Ishikawa (cell line): ENCODE measurements at regions not wholly inside any gene's neighbourhood (a gene's known extent, or its start where the extent isn't known, plus 50 kb on each side); places are given as distances from the start of the nearest gene placed in this dataset.
A peak's percentile ranks its signal among the peaks of the same experiment; 100 is the strongest.

Source experiments
- CREB1 ChIP-seq: IDR thresholded peaks from 2 replicates; pipeline ENCODE4 v1.6.1; 2012; ENCODE audit warnings: low read depth
- EGR1 ChIP-seq: IDR thresholded peaks from 2 replicates; pipeline ENCODE4 v1.6.1; 2012
- EP300 ChIP-seq: IDR thresholded peaks from 2 replicates; pipeline ENCODE4 v1.6.1; 2012; ENCODE audit warnings: borderline replicate concordance
- FOXM1 ChIP-seq: IDR thresholded peaks from 2 replicates; pipeline ENCODE4 v1.6.1; 2012; ENCODE audit warnings: low read depth, borderline replicate concordance
- NFIC ChIP-seq: IDR thresholded peaks from 2 replicates; pipeline ENCODE4 v1.6.1; 2012
- RAD21 ChIP-seq: IDR thresholded peaks from 2 replicates; pipeline ENCODE4 v1.6.1; 2012; ENCODE audit warnings: low read depth
- REST ChIP-seq: IDR thresholded peaks from 2 replicates; pipeline ENCODE4 v1.6.1; 2012; ENCODE audit warnings: low read depth, mild to moderate bottlenecking
- TAF1 ChIP-seq: IDR thresholded peaks from 2 replicates; pipeline ENCODE4 v1.6.1; 2012; ENCODE audit warnings: low read depth, mild to moderate bottlenecking
- TCF12 ChIP-seq: IDR thresholded peaks from 2 replicates; pipeline ENCODE4 v1.6.1; 2012; ENCODE audit warnings: low read depth
- USF1 ChIP-seq: IDR thresholded peaks from 2 replicates; pipeline ENCODE4 v1.6.1; 2012
- YY1 ChIP-seq: IDR thresholded peaks from 2 replicates; pipeline ENCODE4 v1.6.1; 2012; ENCODE audit warnings: low read depth
- ZBTB7A ChIP-seq: IDR thresholded peaks from 2 replicates; pipeline ENCODE4 v1.6.1; 2012; ENCODE audit warnings: low read depth
- TF ChIP-seq, protein P1 (sequence below): IDR thresholded peaks from 2 replicates; pipeline ENCODE4 v1.6.1; 2012

DNA sequence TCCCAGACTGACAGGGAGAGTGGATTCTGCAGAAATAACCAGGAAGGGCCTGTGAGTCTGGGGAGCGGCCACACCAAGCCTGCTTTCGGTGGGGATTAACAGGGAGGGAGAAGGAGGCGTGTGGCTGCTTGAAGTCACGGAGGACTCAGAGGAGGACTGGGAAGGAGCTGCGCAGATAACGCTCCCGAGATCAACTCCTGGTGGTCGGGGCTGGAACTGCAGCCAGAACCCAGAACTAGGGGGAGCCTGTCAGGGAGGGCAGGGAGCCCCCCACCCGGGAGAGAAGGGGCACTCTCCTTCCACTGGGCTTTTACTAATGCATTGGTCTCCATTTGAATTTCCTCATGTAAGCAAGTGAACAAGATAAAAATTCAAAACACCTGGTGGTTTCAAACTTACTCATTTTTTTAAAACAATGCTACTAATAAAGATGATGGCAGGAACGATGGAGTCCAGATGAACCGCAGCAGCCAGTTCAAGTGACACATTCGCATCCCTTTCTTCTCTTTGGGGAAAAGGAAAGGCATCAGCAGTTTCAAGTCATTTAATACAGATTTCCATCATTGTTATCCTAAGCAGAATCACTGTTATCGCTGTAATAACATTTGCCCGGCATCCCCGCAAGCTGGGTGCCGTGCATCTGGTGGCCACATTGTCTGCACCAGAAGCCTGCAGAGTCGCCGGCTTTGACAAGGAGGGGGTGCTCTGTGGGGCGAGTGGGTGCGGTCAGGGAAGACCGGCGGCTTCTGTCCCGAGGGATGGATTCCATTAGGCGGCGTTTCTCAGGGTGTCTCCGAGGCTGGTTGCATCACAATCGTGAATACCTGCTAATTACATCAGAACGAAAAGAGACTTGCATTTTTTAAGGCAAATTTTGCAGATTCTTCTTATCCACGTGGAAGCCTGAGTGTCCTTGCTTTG lies 183.0 kb downstream of the FOXL1 start:
- TF ChIP-seq, protein P1, sequence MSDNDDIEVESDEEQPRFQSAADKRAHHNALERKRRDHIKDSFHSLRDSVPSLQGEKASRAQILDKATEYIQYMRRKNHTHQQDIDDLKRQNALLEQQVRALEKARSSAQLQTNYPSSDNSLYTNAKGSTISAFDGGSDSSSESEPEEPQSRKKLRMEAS = no peak
- TF ChIP-seq EP300 = no peak
- TF ChIP-seq USF1 = no peak
- TF ChIP-seq CREB1 = no peak
- no peak for TF ChIP-seq YY1
- TF ChIP-seq ZBTB7A = no peak
- TF ChIP-seq RAD21 = peak; percentile 12; the same call in 1 of the 2 replicates
- TF ChIP-seq EGR1 = no peak
- TF ChIP-seq TCF12 = no peak
- TF ChIP-seq TAF1 = no peak
- TF ChIP-seq FOXM1 = no peak
- no peak for TF ChIP-seq NFIC
- TF ChIP-seq REST = no peak
